GM19438 (cell line): ENCODE measurements at regions not wholly inside any gene's neighbourhood (a gene's known extent, or its start where the extent isn't known, plus 50 kb on each side); places are given as distances from the start of the nearest gene placed in this dataset.

Experiments used
- ATAC-seq: cut with Tn5 transposase; IDR thresholded peaks from one replicate; pipeline ENCODE4 v1.9.1; 2021; ENCODE audit warnings: low read depth; ENCODE audit not compliant: unreplicated experiment

DNA sequence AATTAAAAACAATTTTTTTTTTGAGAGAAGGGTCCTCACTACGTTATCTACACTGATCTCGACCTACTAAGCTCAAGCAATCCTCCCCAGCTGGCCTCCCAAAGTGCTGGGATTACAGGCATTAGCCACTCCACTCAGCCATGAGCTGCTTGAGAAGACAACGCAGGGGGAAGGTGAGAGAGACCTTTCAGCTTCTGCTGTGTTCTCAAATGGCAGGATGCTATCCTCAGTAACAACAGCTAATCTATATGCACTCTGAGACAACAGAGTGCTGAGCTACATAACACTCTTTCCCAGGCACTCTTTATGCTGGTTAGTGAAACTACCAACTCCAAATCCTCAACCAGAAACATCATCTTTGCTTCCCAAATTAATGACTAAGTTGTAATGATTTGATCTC lies 526.1 kb downstream of the CCER1 start:
- ATAC-seq, result no peak

DNA sequence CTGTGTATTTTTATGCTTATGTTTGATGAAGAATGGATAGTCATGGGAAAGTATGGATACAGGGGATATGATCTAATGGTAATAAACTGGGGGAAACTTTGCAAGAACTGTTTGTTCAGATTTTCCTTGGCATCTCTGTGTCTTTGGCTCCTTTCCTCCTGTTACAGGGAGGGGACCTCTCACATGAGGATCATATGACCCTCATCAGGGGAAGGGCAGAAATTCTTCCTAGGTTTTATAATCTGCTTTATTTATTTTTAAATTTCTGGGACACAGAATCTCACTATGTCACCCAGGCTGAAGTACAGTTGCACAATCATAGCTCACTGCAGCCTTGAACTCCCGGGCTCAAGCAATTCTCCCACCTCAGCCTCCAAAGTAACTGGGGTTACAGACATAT lies 526.5 kb downstream of the CCER1 start:
- no peak for ATAC-seq

DNA sequence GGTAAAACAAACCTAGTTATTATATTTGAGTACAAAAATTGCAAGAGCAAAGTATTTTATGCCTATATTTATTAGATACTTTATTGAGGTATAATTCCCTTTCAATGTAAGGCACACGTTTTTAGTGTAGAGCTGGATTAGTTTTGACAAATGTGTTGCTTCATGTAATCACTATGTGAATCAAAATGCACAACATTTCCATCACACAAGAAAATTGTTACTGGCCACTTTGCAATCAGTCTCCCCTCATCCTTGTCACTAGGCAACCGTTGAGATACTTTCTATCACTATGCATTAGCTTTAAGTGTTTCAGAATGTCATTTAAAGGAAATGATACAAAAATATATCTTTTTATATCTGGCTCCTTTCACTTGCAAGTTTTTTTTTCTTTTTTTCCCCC lies 531.0 kb downstream of the CCER1 start:
- ATAC-seq, result no peak

DNA sequence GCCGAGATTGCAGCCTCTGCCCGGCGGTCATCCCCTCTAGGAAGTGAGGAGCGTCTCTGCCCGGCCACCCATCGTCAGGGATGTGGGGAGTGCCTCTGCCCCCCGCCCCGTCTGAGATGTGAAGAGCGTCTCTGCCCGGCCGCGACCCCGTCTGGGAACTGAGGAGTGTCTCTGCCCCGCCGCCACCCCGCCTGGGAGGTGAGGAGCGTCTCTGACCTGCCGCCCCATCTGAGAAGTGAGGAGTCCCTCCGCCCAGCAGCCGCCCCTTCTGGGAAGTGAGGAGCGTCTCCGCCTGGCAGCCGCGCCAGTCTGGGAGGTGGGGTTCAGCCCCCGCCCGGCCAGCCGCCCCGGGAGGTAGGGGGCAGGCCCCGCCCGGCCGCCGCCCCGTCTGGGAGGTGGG lies 544.0 kb downstream of the CCER1 start:
- no peak for ATAC-seq

DNA sequence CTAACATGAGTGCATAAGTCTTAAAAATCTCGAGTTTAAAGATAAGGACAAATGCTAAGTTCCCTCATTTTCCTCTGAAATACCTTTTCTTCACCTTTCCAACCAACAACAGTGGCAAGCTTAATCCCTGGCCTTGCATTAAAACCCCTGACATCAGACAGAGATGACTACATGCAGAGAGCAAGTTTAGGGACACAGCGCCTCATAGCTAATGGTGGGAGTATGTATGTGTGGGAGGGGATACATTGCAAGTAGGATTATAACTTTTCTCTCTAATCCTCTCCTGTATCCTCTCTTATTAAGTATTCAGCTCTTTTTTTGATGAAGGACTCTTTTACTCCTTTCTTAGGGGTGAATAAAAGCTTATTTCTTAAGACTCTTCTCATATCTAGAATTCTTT lies 547.1 kb downstream of the CCER1 start:
- ATAC-seq, result no peak

DNA sequence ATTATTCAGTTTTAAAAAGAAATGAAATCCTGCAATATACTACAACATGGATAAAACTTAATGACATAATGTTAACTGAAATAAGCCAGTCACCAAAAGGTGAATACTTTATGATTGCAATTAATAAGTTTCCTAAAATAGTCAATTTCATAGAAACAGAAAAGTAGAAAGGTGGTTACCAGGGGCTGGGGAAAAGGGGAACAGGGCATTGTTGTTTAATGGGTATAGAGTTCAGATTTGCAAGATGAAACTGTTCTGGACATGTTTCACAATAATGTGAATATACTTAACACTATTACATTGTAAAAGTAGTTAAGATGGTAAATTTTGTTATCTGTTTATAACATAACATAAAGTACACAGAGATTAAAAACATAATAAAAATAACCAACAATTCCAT lies 550.9 kb downstream of the CCER1 start:
- no peak for ATAC-seq

DNA sequence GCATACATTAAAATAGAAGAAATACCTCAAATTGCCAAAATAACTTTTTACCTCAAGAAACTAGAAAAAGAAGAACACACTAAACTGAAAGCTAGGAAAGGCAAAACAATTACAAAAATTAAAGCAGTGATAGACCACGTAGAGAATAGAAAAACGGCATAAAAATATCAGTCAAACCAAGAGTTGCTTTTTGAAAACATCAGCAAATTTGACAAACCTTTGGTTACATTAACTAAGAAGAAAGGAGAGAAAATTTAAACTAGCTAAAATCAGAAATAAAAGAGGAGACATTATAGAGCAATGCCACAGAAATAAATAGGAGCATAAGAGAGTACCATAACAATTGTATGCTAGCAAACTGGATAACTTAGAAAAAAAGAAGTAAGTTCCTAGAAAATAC lies 553.8 kb downstream of the CCER1 start:
- no peak for ATAC-seq

DNA sequence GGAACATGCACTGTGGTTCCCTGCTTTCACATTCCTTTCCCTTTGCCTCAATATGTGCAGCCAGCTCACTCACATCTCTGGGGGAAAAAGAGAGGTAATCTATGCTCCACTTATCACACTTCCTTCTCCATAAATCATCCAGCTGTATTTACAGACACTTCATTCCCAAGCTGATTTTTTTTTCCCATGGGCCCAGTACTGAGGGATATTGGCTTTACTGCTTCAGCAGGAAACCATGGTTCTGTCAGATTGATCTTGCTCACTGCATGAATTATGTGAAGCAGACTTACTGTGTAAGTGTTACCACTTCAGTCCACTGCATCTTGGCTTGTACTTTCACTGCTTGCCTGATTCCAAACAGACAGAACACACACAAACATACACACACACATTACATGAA lies 555.6 kb downstream of the CCER1 start:
- ATAC-seq, result no peak

DNA sequence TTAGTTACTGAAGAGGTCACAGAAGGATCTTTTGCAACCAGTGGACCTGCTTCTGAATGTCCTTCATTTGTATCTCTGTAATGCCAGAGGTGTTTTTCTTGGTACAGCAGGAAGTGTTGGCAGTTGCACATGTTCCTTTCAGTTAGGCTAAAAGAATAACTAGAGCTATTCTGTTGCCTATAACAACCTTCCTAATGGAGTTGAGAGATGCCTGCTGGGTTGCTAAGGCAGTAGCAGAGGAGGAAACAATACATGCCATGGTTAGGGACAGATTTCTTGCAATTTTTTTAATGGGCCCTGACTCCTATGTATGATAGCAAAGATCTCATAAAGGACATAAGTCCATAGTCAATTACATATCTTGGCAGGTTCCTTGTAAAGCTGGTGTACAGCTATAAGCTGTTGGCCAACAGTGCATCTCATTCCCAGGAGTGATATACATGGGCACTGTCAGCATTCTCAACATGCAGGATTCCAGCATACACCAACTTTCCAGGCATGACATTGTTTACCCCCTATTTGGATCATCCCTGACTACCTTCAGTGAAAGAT lies 556.6 kb downstream of the CCER1 start:
- no peak for ATAC-seq

DNA sequence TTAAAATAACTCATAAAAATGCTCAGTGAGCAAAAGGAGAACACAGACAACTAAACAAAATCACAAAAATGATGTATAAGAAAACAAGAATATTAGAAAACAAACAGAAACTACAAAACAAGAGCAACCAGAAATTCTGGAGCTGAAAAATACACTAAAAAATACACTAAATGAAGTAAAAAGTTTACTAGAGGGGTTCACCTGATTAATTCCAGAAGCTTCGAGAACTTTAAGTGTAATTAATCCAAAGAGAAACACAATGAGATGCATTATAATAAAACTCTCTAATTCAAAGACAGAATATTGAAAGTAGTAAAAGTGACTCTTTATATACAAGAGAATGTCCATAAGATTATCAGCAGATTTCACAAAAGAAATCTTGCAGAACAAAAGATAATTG lies 558.4 kb downstream of the CCER1 start:
- no peak for ATAC-seq

DNA sequence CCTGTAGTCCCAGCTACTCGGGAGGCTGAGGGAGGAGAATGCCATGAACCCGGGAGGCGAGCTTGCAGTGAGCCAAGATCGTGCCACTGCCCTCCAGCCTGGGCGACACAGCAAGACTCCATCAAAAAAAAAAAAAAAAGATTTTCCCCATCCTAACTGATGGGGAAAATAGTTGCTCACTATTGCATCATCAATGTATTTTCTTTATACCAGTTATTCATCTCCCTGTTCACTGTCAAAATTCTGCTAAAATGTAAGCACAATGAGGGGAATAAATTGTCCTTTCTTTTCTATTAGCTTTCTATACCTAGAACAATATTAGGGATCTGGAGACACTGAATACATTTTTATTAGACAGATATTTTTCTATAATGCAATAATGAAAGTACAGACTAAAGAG lies 561.3 kb downstream of the CCER1 start:
- no peak for ATAC-seq

DNA sequence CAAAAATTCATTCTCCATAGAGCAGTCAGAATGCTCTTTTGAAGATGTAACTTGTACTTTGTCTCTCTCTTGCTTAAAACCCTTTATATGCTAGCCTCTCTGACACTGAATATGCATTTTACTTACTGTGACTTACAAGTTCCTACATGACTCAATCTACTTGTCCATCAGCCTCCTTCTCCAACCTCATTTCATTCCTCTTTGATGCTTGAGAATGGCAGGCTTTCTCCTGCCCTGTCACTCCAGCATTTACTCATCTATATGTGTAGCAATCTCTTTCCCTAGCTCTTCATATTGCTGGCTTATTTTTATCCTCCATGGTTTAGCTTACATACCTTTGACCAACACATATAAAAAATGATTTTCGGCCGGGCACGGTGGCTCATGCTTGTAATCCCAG lies 561.9 kb downstream of the CCER1 start:
- ATAC-seq, result no peak

DNA sequence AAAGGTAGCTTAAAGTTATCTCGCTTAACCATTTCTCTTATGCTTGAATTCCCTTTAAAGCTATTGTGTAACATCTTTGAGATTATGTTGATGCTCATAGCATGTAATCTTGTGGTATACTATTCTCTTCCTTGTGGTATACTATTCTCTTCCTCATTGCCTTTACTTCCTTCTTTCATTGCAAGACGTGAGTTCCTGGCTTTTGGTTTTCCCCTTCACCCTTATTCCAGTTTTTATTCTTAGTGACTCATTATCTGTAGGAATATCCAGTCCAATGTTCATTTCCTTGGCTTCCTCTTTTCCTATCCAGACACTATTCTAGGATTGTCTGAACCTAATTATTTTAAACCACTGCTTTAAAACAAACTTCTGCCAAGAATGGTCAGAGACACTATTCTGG lies 564.0 kb downstream of the CCER1 start:
- no peak for ATAC-seq

DNA sequence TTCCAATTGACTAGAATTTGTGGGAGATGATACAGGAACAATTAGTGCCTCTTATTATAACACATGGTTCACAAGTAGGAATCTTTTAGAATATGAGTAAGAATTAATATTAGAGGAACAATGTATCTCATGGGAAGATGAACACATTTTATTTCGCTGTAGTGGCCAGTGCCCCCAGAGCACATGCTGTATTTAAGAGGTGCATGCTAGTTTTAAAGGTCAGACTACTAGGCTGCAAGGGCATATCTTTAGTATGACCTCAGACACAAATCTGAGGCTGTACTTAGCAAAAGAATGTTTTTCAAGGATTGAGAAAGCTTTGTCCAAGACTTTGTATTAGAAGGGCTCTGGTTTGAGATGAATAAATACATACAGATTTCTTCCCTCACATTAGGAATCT lies 586.9 kb downstream of the CCER1 start:
- no peak for ATAC-seq

DNA sequence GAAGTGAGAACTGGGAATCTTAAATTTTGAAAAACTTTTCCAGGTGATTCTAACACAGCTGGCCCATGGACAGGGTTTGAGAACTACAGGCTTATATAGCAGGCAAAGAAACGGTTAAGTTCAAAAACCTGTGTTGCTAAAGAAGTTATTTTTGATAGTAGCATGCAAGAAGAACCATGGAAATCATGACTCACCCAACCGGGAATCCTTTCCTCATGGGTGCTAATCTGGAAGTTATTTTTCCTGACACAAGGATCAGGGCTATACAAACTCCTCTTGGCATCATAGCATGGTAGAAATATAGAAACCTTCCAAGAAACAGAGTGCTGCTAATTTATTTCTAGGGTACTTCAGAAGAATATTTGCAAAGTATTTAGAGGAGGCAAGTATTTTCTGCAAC lies 588.7 kb downstream of the CCER1 start:
- no peak for ATAC-seq

DNA sequence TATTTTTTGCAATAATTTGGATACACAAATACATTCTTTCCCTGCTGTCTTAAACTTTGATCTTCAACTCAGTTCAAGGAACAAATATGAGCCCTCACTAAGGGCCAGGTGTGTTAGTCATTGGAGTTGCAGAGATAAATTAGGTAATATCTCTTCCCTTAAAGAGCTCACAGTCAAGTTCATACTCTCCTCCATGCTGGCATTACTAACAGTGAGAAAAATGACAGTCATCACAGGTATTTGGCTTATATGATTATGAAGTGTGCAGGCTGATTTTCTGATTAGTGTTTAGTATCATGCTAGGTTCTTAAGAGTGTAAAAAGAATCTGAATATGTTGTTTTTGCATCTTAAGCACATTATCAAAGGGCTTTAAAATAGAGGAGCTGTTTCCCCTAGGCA lies 594.7 kb downstream of the CCER1 start:
- no peak for ATAC-seq

DNA sequence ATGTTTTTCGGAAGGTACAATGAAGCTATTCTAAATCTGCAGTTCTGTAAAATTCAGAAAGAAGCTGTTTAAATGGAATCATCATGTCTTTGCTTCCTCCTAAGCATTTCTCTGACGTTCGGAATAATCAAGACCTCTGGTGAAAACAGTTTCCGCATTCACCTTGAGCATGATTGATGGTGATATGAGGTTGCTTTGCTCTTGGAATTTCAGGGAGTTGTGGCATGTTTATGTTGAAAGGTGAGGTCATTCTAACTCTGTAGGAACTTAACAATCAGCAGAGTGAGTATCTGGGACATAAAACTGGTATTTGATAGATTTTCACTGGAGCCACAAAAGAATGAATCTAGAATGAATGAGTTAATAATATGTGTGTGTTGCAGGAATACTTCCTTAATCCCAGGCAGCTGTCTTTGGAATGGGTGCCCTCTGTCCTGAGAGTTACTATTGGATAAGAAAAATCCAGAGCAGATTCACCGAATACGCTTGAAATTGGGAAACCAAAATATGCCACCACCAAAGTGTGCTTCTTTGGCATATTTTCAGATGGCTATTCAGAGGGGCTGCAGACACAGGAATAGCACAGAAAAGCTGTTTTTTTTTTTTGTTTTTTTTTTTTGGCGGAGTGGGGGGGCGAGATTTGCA lies 599.1 kb downstream of the CCER1 start:
- no peak for ATAC-seq

DNA sequence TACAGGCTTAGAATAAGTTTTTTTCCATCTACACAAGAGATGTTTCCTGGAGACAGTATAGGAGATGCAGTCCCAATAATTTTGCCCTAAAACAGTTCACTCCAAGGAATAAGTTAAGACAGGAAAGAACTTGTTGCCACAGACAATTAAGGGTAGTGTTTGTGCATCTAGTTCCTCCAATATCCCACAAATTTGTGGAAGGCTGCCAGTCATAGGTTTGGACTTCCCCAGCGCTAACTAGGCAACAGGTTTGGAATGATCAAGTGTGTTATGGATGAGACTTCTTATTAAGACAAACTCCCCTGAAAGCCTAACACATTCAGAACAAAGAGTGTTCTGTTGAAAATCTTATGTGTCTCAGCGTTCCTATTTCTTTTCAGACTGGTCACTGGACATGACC lies 611.0 kb downstream of the CCER1 start:
- no peak for ATAC-seq

DNA sequence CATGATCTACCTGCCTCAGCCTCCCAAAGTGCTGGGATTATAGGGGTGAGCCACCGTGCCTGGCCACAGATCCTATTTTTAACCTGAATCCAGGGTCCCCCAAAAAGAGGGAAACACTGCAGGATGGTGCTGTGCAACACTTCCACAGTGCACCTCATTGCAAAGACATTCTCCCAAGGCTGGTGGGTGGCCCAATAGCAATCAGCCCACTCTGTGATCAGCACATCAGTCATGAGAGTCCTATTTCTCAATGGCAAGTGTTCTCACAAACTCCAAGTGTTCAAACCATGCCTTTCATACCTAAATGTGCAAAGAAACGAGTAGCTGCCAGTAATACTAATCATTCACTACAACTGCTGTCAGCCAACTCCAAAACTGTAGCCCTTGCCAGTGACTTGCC lies 612.9 kb downstream of the CCER1 start:
- no peak for ATAC-seq

DNA sequence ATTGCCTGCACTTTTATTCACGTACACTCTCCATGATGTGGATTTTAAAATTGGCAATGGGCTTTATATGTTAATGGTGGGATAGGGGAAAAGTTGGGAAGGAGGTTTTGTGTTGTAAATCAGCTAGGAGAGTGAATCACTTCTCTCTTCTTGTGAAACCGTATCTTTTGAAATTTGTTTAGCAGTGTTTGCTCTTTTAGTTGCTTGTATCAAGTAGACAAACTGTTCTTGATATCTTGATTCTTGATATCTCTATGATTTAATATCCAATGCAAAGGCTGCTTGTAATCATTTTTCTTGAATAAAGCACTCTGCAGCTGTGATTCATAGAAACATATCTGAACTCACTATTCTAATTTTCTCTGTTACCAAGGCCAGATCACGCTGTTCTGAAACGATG lies 615.1 kb downstream of the CCER1 start:
- ATAC-seq, result no peak

DNA sequence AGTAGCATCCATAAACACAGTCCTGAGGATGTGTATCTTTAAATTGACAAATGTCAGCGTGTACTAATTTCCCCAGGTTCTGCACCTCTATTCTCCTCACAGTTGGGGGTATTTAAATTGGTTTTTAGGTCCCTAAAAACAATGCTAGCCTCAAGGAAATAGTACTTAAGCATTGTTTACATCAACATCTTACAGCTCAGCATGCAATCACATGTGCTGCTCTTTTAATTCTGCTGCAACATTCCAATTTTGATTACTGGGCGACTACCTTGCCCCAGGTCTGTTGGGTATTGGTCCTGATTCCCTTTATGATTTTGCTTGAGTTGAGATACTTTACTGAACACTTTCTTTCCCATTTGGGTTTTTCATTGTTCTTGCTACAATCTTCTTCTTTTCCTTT lies 616.6 kb downstream of the CCER1 start:
- no peak for ATAC-seq

DNA sequence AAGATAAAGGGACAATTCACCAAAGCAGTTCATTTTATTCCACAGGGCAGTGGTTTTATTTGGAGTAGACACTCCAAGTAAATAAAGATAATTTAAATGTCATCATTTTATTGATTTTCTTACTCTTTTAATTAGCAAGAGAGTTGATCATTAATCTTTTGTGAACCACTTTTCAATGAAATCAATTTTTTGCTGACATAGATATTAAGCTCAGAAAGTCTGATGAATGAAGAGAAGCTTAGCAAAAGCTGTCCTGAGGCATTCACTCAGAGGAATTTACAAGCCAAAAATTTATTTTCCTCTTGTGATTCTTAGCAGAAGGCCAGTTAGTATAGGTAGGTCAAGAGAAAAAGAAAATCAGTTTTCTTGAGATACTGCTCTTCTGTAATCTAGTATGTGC lies 618.0 kb downstream of the CCER1 start:
- ATAC-seq, result no peak

DNA sequence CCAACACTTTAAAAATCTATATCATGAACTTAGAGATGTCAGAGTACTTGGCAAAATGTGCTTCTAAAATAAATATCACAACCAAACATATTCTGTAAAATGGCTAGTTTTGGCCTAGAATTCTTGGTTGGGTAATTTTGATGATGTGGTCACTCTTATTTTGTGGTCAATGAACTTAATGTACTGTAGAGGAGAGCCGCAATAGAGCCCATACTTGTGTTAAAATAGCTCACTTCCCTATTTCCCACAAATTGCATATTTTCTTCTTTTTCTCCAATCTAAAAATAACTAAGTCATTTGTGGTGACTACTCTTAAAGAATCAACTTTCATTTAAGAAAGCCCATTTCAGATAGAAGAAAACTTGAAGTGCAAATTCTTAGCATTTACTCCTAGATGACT lies 619.4 kb downstream of the CCER1 start:
- ATAC-seq, result no peak
